Panc1 (cell line): ENCODE measurements at regions not wholly inside any gene's neighbourhood (a gene's known extent, or its start where the extent isn't known, plus 50 kb on each side); places are given as distances from the start of the nearest gene placed in this dataset.

Experiments used
- ATAC-seq: fragments of 200-7000 bp; cut with Tn5 transposase; 2 replicates; pipeline ENCODE4 v1.9.1; 2020; ENCODE audit warnings: mild to moderate bottlenecking, moderate library complexity
- BruUV-seq: library from RNA; stranded (reverse); fragments of 400-500 nt; replicated peaks from 2 replicates; lab custom pipeline; 2021; lab: Mats Ljungman, UMichigan
- CTCF ChIA-PET: fragments of 300-600 bp; sonication (Branson Sonifier 250); formaldehyde crosslinking; loops from one replicate; lab custom pipeline; 2022; ENCODE audit warnings: antibody characterized with exemption; lab: Charles Lee
- POLR2A ChIA-PET: fragments of 300-600 bp; sonication (Branson Sonifier 250); formaldehyde crosslinking; loops from one replicate; lab custom pipeline; 2022; ENCODE audit warnings: antibody characterized with exemption; lab: Charles Lee
- DNase-seq: peaks from one replicate; pipeline ENCODE4 v3.0.0-alpha.2; 2010; ENCODE audit warnings: low read depth, low spot score
- H3K27ac ChIP-seq: 2 replicates; pipeline ENCODE4 v1.5.1; 2011; ENCODE audit warnings: mild to moderate bottlenecking, low read length, inconsistent platforms
- H3K27me3 ChIP-seq: fragments of 200-500 bp; sonication (Bioruptor generic); 2 replicates; pipeline ENCODE4 v1.6.0; 2014; ENCODE audit warnings: low read length, inconsistent platforms; ENCODE audit not compliant: control insufficient read depth, insufficient read depth
- H3K36me3 ChIP-seq: fragments of 200-500 bp; sonication (Bioruptor generic); 2 replicates; pipeline ENCODE4 v1.5.1; 2014; ENCODE audit warnings: inconsistent platforms, mild to moderate bottlenecking, low read length, moderate library complexity; ENCODE audit not compliant: control insufficient read depth, insufficient read depth
- H3K4me1 ChIP-seq: 2 replicates; pipeline ENCODE4 v1.5.1; 2011; ENCODE audit warnings: inconsistent platforms, mild to moderate bottlenecking, low read length, moderate library complexity; ENCODE audit not compliant: control insufficient read depth, insufficient read depth
- H3K4me3 ChIP-seq, 2 experiments: 2 replicates each; pipeline ENCODE4 v1.5.1; 2011 to 2012; ENCODE audit warnings: low read depth in 2 of 2, low read length in 2 of 2, mild to moderate bottlenecking in 2 of 2, inconsistent platforms in 1 of 2, moderate library complexity in 1 of 2
- H3K9me3 ChIP-seq: fragments of 200-500 bp; sonication (Bioruptor generic); 2 replicates; pipeline ENCODE4 v1.5.1; 2014; ENCODE audit warnings: low read depth, mild to moderate bottlenecking, inconsistent platforms, low read length, moderate library complexity; ENCODE audit not compliant: control insufficient read depth, insufficient read depth
- CTCF ChIP-seq: fragments of 450-650 bp; IDR thresholded peaks from 2 replicates; pipeline ENCODE4 v1.5.1; 2017; ENCODE audit warnings: mild to moderate bottlenecking
- POLR2AphosphoS5 ChIP-seq: IDR thresholded peaks from 2 replicates; pipeline ENCODE4 v1.6.1; 2012; ENCODE audit warnings: mild to moderate bottlenecking, low read depth, low read length, moderate library complexity
- REST ChIP-seq, 2 experiments: IDR thresholded peaks; 2 replicates each; pipeline ENCODE4 v1.6.1; 2011 to 2012; ENCODE audit warnings: low read depth in 2 of 2, control low read depth in 1 of 2, low read length in 1 of 2, mild to moderate bottlenecking in 1 of 2, moderate library complexity in 1 of 2; ENCODE audit not compliant: insufficient read depth in 1 of 2
- SIN3A ChIP-seq: IDR thresholded peaks from 2 replicates; pipeline ENCODE4 v1.6.1; 2012; ENCODE audit warnings: low read depth, mild to moderate bottlenecking, low read length, moderate library complexity, borderline replicate concordance; ENCODE audit not compliant: insufficient read depth
- TCF7L2 ChIP-seq: IDR thresholded peaks from 2 replicates; pipeline ENCODE4 v1.6.1; 2011; ENCODE audit warnings: mild to moderate bottlenecking, low read depth, low read length, inconsistent platforms
- in situ Hi-C: cut with HindIII; loops from 2 replicates; pipeline ENCODE4 v1.10.0; 2016; ENCODE audit warnings: low sequenced_read_pairs, low pct_unique_long_range_greater_than_20kb
- intact Hi-C: fragments of 100-400 bp; cut with micrococcal nuclease; formaldehyde crosslinking; loops from one replicate; pipeline ENCODE4 v1.10.0; 2022; ENCODE audit not compliant: unreplicated experiment

- Histone ChIP-seq H3K27me3 (no peaks in the 10 kb centered on the region), H3K4me1 (no peaks in the 10 kb centered on the region), H3K9me3 (no peaks in the 10 kb centered on the region), H3K27ac (no peak overlapping the region), H3K36me3 (no peaks in the 10 kb centered on the region), H3K4me3 (no peak overlapping the region)
- in situ Hi-C loops = no loop called here
- intact Hi-C loops = no loop called here
- ATAC-seq (no peak), DNase-seq (no peak)
- CTCF ChIA-PET = no interaction called here
- BruUV-seq = no TSS peak
- no peak for TF ChIP-seq POLR2AphosphoS5
- no peak for TF ChIP-seq SIN3A
- no peak for TF ChIP-seq REST (IDR thresholded peaks at IDR 0.05; ENCODE audit: insufficient read depth in 1 of 2, low read depth in 2 of 2, low read length in 1 of 2)
- TF ChIP-seq TCF7L2 = no peak
- TF ChIP-seq CTCF = no peak
- POLR2A ChIA-PET = interaction anchor here (0.6 kb wide), 1 partner anchor 16 kb away, joined by 3 read pairs; no protein-coding TSS in a partner anchor
Measured at GRCh38 chr3:99529265-99529664, 109.1 kb upstream of the COL8A1 start.

- no peaks in the 10 kb centered on the region for H3K27me3 ChIP-seq
- no peaks in the 10 kb centered on the region for H3K36me3 ChIP-seq
- no peak overlapping the region for H3K27ac ChIP-seq
- no peak for TF ChIP-seq TCF7L2
- no peak for TF ChIP-seq POLR2AphosphoS5
- TF ChIP-seq REST (IDR thresholded peaks at IDR 0.05; ENCODE audit: insufficient read depth in 1 of 2, low read depth in 2 of 2, low read length in 1 of 2) = no peak
- no peak for TF ChIP-seq SIN3A
- no peak for TF ChIP-seq CTCF
- CTCF ChIA-PET = no interaction called here
- BruUV-seq = no TSS peak
- DNase-seq = no peak
- intact Hi-C loops = no loop called here
- in situ Hi-C loops = no loop called here
- no peak for ATAC-seq
- H3K9me3 ChIP-seq = no peaks in the 10 kb centered on the region
- H3K4me1 ChIP-seq = no peaks in the 10 kb centered on the region
- POLR2A ChIA-PET = no interaction called here
- no peak overlapping the region for H3K4me3 ChIP-seq
Measured at GRCh38 chr3:99526921-99527320, 111.5 kb upstream of the COL8A1 start.
